ENCODE measurements at regions not wholly inside any gene's neighbourhood (a gene's known extent, or its start where the extent isn't known, plus 50 kb on each side); places are given as distances from the start of the nearest gene placed in this dataset.

DNA sequence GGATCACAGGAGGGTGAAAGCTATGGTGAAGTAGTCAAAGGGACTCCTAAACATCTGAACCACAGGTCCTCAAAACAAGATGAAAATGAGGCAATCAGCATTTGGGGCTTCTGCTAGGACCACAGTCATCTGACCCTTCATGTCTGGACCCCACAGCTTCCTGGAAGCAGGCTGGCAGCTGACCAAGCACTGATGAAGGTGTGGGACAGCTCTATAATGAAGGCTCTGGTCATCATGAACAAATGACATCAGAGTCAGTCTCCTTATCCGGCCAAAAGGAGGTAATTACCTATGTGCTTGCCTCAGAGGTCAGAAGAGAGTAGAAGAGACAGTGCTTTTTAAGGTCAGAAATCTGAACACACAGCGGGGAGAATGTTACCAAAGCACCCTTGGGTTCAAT, 101.2 kb upstream of the GNAO1 start:
- DNase-seq (ENCODE audit: low read depth), result no peak

DNA sequence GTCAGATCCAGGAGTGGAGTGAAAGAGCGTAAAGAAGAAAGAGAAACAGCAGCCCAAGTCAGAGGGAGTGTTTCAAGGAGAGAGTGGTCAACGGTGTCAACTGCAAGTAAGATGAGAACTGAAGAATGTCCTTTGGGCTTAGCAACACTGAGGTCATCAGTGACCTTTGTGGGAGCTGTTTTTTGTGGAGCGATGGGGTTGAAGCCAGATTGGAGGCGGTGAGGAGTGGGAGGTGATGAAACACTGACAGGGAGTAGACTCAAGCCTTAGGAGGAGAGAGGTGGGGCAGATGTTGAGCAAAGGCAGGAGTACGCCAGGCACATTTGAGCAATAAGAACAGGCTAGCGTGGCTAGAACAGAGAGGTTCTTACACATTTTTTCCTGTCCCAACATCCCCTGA, 103.7 kb upstream of the GNAO1 start:
- DNase-seq (ENCODE audit: low read depth), result no peak

DNA sequence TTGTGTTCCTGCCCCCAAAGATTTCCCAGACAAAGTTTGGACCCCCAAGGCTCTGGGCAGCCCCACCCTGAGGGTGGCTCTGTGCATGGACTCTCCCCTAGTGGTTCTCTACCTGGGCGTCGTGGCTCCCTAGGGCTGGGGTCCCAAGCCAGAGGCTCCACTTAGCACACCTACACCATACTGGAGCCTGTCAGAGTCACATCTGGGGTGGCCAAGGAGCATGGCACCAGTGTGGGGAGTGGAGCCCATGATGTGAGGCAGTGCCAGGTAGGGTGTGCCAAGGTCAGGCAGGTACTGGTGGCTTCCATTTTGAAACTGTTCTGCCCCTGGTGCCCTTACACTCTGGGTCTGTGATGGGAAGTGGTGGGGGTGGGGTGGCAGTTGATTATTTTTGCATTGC, 109.9 kb upstream of the GNAO1 start:
- DNase-seq (ENCODE audit: low read depth), result no peak

DNA sequence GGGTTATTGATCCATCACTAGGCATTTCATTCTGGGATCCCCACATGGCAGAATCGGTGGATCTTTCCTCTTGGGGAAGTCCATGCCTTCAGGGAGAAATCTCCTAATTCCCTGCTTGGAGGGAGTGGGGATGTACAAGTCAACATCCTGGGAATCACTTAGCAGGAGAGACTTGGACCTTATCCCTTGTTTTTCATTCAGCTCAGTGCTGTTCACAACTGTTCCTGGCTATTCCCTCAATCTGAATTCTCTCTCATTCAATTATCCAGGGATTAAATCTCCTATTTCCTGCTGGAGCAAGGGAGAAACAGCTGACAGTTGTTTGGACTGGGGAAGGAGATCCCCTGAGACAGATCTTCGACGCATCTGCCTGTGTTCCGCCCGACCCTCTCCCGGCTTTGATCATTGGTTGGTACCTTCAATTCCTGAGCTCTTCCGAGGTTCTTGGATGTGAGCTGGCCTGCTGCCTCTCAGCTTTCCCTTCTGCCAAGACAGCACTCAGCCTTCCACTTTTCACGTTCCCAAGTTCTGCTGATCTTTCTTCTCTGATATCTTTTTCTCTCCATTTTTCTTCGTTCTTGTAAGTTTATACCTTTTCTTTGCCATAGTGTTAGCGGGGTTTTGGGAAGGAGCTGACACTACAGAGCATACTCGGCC, 115.4 kb upstream of the GNAO1 start:
- DNase-seq (ENCODE audit: low read depth), result no peak

DNA sequence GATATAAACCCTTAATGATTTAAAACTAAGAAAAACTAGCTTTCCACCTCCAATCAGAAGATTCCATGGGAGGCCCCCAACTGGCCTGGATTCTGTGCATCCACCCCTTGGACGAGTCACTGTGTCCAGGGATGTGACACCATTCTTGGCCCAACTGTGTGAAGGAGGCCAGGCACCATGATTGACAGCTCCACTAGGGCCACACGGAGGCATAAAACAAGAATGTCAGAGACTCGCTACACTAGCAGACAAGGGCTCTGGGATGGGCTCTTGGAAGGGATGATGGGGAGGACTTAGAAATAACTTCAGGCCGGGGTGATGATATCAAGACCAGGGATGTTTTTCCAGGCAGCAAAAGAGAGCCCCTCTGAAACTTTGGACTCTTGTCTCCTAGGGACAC, 117.8 kb upstream of the GNAO1 start:
- DNase-seq (ENCODE audit: low read depth), result no peak

DNA sequence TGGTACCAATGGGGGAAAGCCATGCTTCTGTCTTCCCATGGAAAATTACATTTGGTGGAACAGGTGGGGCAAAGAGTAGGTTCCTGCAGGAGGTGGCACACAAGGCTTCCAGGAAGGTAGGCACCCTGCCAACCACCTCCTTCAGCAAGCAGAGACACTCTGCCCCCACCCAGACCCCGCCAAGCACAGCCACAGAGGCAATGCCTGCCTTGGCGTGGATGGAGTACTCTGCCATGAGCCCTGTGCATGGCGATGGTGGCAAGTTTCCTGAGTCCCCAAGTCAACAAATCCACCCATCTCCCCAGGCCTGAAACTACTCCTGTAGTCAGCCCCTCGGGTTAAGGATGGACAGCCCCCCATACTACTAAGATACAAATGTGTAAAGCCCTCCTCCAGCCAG, 119.2 kb upstream of the GNAO1 start:
- no peak for DNase-seq (ENCODE audit: low read depth)

DNA sequence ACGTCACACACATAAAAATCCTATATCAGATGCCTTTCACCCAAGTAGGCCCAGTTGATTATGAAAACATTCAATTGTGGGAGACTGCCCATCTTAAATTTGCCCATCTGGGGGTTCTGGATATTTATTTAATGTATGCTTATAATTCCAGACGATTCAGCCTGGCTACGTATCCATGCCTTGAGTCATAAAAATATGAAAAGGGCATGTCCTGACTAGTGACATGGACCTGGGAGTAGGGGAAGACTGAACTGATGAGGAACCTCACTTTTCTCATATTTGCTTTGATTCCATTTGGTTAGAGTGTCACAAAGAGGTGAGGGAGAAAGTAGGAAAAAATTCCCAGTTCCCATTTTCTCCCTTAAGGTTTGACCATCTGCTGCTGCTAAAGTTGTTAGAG, 122.5 kb upstream of the GNAO1 start:
- DNase-seq (ENCODE audit: low read depth), result no peak

DNA sequence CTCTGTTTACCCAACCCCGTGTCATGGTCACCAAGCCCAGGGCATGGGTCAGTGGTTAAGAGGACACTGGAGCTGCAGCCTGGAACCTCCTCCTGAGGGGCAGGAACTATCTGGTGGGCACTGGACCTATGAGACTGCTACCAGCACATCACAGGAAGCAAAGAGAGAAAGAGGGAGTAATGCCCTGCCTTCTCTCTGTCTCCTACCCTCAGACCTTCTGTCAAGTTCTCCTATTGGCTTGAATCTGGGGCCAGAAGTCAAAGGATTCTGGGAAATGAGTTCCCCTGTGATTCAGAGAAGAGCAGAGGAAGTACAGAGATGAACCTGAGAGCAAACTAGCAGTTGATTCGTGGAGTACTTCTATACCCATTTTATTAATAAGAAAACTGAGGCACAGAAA, 123.0 kb upstream of the GNAO1 start:
- no peak for DNase-seq (ENCODE audit: low read depth)

DNA sequence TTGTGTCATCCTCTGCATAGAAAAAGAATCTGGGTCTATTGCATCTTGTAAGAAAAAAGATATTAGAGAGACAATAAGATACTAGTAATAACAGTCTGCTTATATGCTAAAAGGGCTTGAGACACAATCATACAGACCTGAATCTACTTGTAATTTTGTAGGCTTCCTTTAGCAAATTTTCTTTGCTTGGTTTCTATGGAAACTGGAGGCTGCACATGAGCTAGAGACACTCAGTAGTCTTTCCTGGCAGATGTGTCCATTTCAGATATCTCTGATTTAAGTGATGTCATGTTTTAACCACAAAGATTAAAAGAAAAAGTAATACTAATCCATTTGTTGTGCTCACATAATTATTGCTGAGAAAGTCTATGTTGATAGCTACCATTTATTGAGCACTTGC, 123.9 kb upstream of the GNAO1 start:
- DNase-seq (ENCODE audit: low read depth), result no peak

DNA sequence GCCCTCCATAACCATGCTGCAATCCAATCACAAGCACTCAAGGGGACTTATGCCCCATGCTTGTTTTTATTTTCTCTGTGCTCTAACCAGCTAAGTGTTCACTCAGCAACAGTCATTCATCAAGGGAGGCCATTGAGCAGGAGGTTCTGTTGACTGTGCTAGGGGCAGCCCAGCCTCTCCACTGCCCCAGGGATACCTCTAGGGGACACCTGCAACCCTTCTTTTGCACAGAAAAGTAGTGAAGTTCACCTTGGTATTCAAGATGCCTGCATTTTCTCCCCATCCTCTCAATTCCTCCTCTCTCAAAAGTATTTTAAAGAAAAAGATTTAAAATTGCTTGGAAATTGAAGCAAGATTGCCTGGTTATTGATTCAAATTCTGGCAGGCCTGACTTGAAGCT, 124.7 kb upstream of the GNAO1 start:
- no peak for DNase-seq (ENCODE audit: low read depth)

DNA sequence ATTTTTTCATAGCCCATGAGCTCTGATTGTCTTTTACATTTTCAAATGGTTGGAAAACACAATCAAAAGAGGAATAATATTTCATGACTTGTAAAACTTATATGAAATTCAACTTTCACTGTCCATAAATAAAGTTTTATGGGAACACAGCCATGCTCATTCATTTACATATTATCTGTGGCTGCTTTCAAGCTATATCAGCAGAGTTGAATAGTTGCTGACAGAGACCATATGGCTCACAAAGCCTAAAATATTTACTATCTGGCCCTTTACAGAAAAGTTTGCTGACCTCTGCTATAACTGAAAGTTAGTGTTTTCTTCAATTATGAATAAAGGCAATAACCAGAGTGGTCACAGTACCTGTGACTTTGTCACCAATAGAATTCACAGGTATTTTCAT, 128.2 kb upstream of the GNAO1 start:
- DNase-seq (ENCODE audit: low read depth), result no peak

DNA sequence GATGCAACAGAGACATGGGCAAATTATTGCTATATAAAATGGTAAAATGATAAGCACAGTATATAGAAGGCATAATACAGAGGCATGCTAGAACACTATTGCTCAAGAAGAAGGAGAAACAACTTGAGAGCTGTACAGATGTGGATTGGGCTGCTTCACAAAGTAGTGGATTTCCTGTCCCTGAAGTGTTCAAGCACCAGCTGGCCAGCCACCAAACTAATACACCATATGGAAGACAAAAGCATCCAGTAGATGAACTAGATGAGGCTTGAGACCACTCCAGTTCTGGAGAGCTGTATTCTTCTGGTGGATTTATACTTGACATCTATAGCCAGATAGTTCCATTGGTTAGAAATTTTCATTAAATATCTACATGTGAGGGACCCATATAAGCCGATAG, 134.1 kb upstream of the GNAO1 start:
- DNase-seq (ENCODE audit: low read depth), result no peak

DNA sequence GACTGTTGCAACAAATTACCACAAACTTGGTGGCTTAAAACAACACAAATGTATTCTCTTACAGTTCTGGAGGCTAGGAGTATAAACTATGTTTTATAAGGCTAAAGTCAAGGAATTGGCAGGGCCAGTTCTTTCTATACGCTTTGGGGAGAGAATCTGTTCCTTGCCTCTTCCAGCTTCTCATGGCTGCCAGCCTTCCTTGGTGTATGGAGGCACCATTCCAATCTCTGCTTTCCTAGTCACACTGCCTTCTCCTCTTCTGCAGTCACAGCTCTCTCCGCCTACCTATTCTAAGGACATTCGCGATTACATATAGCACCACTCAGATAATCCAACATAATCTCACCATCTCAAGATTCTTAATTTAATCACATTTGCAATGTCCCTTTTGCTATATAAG, 140.4 kb upstream of the GNAO1 start:
- no peak for DNase-seq (ENCODE audit: low read depth)

DNA sequence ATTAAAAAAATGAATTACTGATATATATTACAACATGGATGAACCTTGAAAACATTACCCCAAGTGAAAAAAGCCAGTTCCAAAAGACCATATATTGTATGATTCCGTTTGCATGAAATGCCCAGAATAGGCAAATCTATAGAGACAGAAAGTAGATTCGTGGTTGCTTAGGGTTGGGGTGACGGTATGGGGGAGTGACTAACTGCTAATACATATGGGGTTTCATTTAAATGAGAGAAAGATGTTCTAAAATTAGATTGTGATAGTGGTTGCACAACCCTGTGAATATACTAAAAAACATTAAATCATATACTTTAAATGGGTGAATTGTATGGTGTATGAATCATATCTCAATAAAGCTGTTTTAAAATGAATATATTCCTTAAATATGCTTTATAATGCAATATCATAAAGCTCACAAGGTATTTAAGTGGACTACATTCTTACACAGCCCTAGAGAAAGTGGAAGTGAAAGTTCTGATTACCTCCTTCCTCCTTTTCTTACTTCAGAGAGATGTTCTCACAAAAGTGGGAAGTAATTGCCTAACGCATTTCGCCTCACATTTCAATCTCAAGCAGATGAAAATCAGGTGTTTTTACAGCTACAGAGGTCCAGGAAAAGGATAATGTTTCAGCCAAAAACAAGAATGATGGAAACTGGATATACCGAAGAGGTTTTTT, 142.7 kb upstream of the GNAO1 start:
- DNase-seq (ENCODE audit: low read depth), result no peak

DNA sequence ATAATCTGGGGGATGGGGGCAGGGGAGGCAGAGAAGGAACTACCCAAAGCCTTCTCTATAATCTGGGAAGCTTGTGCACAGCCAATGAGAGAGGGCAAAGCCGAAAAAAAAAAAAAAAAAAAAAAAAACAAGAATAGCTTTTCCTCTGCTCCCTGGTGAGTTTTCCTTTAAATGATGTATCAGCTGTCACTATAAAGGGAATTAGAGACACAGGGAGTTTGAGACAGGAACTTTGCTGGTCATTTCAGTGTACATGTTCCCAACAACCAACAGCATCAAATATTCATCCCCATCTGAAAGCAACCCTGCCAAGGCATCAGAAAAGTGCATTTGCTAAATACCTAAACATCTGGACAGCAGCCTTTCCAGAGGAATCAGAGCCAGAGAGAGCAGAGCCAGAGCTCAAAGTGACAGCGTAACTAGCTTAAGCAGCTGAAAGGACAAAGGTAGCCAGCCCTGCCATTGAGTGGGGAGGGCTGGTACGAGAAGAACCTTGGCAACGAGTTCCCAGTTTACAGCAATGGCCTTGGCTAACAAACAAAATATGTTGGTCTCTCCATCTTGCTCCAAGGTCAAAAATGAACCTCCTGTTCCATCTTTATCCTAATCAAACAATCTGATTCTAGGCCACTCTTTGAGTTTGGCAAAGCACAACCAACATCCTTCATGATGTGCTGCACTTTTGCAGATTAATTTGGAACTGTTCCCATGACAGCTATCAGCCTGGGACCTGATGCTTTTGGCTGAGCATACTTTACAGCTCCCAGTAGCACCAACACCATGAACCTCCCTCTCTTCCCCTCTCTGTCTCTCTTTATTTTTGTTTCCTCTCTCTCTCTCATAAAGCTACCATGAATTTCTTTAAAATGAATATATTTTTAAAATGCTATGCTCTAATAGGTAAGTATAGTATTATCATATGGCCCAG, 143.7 kb upstream of the GNAO1 start:
- no peak for DNase-seq (ENCODE audit: low read depth)

DNA sequence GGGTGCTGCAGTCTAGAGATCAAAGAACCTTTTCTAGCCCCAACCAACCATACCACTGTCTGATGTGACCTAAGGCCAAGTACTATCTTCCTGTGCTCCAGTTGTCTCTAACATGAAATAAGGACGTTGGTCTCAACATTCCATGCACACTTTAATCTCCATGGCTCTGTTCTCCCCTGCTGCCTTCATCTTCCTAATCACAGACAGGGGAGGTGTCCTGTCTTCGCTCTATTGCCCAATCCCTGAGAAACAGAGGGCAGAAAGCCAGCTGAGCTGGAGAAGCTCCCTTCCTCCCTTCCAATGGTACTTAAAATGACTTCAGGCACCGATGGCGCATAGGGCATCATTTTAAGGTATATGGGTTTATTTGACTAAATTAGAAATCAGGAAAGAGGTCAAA, 148.9 kb upstream of the GNAO1 start:
- no peak for DNase-seq (ENCODE audit: low read depth)

DNA sequence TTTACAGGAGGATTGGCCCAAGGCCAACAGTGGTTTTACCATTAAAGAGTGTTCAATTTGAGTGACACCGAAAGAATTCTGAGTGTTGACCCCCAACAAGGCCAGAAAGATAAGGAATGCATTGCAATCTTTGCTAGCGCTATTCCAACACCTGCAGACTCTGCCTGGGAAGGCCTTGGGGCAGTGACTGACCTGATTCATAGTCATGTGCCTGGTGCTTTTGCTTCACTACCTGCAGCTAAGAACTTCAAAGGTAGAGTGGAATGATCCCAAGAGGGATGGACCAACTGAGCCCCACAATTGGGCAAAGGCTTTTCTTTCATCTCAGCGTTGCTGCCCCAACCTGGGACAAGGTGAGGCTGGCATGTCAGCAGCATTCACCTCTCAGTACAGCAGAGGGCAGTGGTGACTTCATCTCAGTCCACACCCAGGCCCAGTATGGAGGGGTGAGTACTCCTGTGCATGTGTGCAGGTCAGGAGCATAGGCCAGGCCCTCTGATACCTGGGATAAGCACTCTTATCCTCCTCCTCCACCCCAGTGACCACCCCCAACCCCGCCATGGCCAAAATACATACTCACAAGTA, 149.6 kb upstream of the GNAO1 start:
- no peak for DNase-seq (ENCODE audit: low read depth)

DNA sequence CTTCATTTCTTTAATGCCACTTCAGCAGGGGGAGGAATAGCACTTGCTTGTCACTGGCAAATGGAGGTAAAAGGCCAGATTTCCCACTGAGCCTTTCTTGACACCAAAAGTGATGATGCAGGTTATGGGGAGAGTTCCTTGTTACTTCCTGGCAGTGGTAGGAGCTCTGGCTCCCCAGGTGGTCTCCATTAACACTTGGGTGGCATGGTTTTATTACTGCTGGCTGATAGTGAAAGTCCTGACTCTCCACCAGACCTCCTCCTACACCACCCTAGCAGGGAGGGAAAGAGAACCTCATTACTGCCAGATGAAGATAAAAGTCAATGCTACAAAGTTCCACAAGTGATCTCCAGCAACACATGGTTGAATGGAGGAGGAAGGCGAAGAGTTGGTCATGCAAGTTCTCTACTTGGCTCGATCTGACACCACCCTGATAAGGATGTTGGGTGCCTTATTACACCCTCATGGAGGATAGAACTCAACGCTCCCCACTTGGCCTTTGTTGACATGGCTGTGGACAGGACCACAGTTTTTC, 152.7 kb upstream of the GNAO1 start:
- no peak for DNase-seq (ENCODE audit: low read depth)

DNA sequence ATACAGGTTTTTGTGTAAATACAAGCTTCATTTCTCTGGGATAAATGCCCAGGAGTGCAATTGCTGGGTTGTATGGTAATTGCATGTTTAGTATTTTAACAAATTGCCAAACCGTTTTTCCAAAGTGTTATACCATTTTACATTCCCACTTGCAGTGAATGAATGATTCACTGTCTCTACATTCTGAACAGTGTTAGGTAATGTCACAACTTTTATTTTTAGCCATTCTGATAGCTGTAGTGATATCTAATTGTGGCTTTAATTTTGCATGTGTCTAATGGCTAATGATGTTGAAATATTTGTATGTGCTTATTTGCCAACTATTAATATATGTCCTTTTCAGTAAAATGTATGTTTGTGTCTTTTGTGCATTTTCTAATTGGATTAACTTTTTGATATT, 156.9 kb upstream of the CES5A start:
- DNase-seq (ENCODE audit: low read depth), result no peak

DNA sequence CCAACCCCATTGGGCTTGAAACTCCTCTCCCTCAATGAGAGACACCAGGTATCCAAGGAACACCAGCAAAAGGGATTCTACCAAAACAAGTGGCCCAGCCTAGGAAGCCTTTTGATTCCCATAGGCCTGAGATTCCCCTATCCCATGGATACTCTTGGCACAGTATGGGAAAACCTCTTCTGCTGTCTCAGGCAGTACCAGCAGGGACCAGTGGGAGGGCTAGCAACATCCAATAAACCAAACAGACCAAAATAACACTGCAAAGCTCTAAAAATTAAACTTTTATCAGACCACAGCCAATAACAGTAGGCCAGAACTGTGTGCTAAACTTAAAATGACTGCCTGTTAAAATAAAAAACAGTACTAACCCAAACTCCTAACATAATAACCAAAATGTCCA, 153.9 kb upstream of the CES5A start:
- DNase-seq (ENCODE audit: low read depth), result no peak

DNA sequence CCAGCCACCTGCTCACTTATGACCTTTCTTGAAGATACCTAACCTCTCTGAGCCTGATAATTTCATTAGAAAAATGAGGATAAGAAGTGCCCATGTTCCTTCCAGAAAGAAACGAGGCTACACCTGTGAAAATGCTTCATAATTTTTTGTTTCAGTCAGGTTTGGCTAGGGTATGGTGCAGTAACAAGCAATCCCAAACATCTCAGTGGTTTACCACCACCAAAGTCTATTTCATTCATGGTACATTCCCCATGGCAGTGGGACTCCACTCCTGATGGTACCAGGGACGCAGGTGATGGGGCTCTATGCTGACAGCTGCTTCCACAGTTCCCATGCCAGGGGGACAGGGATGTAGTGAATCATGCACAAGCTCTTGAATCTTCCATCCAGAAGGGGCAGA, 147.6 kb upstream of the CES5A start:
- no peak for DNase-seq (ENCODE audit: low read depth)

DNA sequence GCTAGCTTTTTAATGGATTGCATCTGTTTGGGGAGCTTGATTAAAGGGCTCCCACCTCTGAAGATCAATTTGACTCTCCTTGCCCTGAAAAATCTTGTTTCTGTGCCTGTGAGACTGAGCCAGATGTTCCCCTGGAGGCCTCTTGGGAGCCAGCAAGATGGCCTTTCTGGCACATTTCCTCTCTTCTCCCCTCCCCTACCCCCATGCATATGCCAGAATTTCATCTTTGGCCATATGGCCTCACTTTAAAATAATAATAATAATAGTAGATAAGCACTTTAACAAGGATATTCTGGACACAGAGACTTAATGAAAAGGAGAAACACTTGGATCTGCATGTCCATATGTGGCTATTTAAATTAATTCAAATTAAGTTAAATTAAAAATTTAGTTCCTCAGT, 144.1 kb upstream of the CES5A start:
- no peak for DNase-seq (ENCODE audit: low read depth)

All from iris pigment epithelial cell (primary cell).